ENCODE measurements at regions not wholly inside any gene's neighbourhood (a gene's known extent, or its start where the extent isn't known, plus 50 kb on each side); places are given as distances from the start of the nearest gene placed in this dataset.

GRCh38 chr2:2527148-2527547 lies 196.1 kb upstream of the MYT1L start (continued):
- no peak for TF ChIP-seq CHD7 (IDR thresholded peaks at IDR 0.05; ENCODE audit: insufficient replicate concordance, low read length)

Measured in H1 (cell line).